Brain microvascular endothelial cell (primary cell): ENCODE measurements at regions not wholly inside any gene's neighbourhood (a gene's known extent, or its start where the extent isn't known, plus 50 kb on each side); places are given as distances from the start of the nearest gene placed in this dataset.
A peak's percentile ranks its signal among the peaks of the same experiment; 100 is the strongest.

Source experiments
- DNase-seq: peaks from one replicate; pipeline ENCODE4 v3.0.0-alpha.2; 2020
- H3K27ac ChIP-seq: fragments of 250-450 bp; sonication (Bioruptor Pico); 2 replicates; pipeline ENCODE4 v1.5.1; 2020; ENCODE audit warnings: mild to moderate bottlenecking, moderate library complexity
- H3K27me3 ChIP-seq: fragments of 250-450 bp; sonication (Bioruptor Pico); replicated peaks from 2 replicates; pipeline ENCODE4 v1.5.1; 2020; ENCODE audit warnings: mild to moderate bottlenecking
- H3K36me3 ChIP-seq: fragments of 250-450 bp; sonication (Bioruptor Pico); replicated peaks from 2 replicates; pipeline ENCODE4 v1.5.1; 2020; ENCODE audit warnings: mild to moderate bottlenecking
- H3K4me3 ChIP-seq: 2 replicates; pipeline ENCODE4 v1.5.1; 2011; ENCODE audit warnings: low read depth, mild to moderate bottlenecking, control low read depth, low read length, moderate library complexity
- CTCF ChIP-seq: IDR thresholded peaks from 2 replicates; pipeline ENCODE4 v1.5.1; 2011; ENCODE audit warnings: low read depth, mild to moderate bottlenecking, moderate library complexity, low read length, control low read depth, inconsistent platforms; ENCODE audit errors: missing control alignments
- in situ Hi-C: cut with HindIII; loops from 2 replicates; pipeline ENCODE4 v1.10.0; 2017; ENCODE audit warnings: low sequenced_read_pairs, low pct_ligation_motif_present

GRCh38 chr9:115614326-115614999 is 496.5 kb upstream of the TNC start:
- TF ChIP-seq CTCF: no peak
- Histone ChIP-seq H3K4me3 (no peak overlapping the region), H3K27ac (peak overlapping the region; percentile 95), H3K36me3 (no peaks in the 10 kb centered on the region), H3K27me3 (no peaks in the 10 kb centered on the region)
- in situ Hi-C loops: no loop called here
- DNase-seq: no peak

- Histone ChIP-seq H3K27me3 (no peaks in the 10 kb centered on the region), H3K27ac (peak overlapping the region; percentile 95), H3K36me3 (no peaks in the 10 kb centered on the region), H3K4me3 (no peak overlapping the region)
- in situ Hi-C loops: no loop called here
- TF ChIP-seq CTCF: no peak
- DNase-seq: peak; percentile 70
Measured at GRCh38 chr9:115615000-115615401, 497.0 kb upstream of the TNC start.

GRCh38 chr9:115615821-115616665 is 498.1 kb upstream of the TNC start:
- Histone ChIP-seq H3K27me3 (no peaks in the 10 kb centered on the region), H3K4me3 (no peak overlapping the region), H3K36me3 (no peaks in the 10 kb centered on the region), H3K27ac (peak overlapping the region; percentile 95)
- peak; percentile 92 for DNase-seq
- no peak for TF ChIP-seq CTCF
- in situ Hi-C loops: no loop called here

GRCh38 chr9:115616666-115617239 is 498.8 kb upstream of the TNC start:
- Histone ChIP-seq H3K4me3 (no peak overlapping the region), H3K27ac (peak overlapping the region; percentile 95), H3K36me3 (no peaks in the 10 kb centered on the region), H3K27me3 (no peaks in the 10 kb centered on the region)
- TF ChIP-seq CTCF: no peak
- no peak for DNase-seq
- in situ Hi-C loops: no loop called here

GRCh38 chr9:115625251-115625650 is 507.3 kb upstream of the TNC start:
- no peak for TF ChIP-seq CTCF
- no peaks in the 10 kb centered on the region for H3K36me3 ChIP-seq
- DNase-seq: no peak
- in situ Hi-C loops: no loop called here
- H3K27me3 ChIP-seq: no peaks in the 10 kb centered on the region
- no peak overlapping the region for H3K4me3 ChIP-seq
- H3K27ac ChIP-seq: no peak overlapping the region
